ENCODE measurements at regions not wholly inside any gene's neighbourhood (a gene's known extent, or its start where the extent isn't known, plus 50 kb on each side); places are given as distances from the start of the nearest gene placed in this dataset.

DNA sequence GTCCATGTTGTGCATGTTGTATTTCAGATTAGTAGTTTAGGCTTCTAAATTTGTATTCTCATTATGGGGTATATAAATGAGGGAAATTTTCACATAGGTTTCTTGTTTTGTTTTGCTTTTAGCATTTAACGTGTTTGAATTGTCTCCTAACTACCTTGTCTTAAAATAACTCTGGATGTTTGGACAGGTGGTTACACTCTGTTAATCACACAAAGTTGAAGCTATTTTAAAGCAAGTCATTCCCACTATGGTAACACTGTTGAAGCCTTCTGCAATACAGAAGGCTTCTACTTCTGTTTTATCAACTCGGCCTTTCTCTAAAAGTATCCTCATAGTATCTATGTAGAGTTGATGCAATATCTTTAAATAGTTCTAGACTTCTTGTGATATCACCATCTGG lies 245.3 kb upstream of the HTR2A start:
- no peaks in the 10 kb centered on the region for H3K79me2 ChIP-seq (ENCODE audit: control insufficient read depth, insufficient read depth, low read length)
- no peaks in the 10 kb centered on the region for H3K9me3 ChIP-seq (ENCODE audit: control insufficient read depth, low read depth, low read length)
- no peak for FAIRE-seq
- no peak overlapping the region for H3K27ac ChIP-seq (ENCODE audit: control insufficient read depth, insufficient read depth, low read length)
- no peak for DNase-seq (ENCODE audit: low read depth, low spot score)
- no peaks in the 10 kb centered on the region for H4K20me1 ChIP-seq (ENCODE audit: control insufficient read depth, extremely low read depth, insufficient read depth, low read length)
- no peak overlapping the region for H3K9ac ChIP-seq (ENCODE audit: control insufficient read depth, extremely low read depth, insufficient read depth, low read length)
- no peaks in the 10 kb centered on the region for H3K9me1 ChIP-seq (ENCODE audit: control insufficient read depth, extremely low read depth, insufficient read depth, low read length)
- no peak for TF ChIP-seq EZH2 (IDR thresholded peaks at IDR 0.05; ENCODE audit: low read length)
- TF ChIP-seq, protein P1, sequence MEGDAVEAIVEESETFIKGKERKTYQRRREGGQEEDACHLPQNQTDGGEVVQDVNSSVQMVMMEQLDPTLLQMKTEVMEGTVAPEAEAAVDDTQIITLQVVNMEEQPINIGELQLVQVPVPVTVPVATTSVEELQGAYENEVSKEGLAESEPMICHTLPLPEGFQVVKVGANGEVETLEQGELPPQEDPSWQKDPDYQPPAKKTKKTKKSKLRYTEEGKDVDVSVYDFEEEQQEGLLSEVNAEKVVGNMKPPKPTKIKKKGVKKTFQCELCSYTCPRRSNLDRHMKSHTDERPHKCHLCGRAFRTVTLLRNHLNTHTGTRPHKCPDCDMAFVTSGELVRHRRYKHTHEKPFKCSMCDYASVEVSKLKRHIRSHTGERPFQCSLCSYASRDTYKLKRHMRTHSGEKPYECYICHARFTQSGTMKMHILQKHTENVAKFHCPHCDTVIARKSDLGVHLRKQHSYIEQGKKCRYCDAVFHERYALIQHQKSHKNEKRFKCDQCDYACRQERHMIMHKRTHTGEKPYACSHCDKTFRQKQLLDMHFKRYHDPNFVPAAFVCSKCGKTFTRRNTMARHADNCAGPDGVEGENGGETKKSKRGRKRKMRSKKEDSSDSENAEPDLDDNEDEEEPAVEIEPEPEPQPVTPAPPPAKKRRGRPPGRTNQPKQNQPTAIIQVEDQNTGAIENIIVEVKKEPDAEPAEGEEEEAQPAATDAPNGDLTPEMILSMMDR (optimal IDR thresholded peaks at IDR 0.05 in 1 of 3, IDR thresholded peaks at IDR 0.05 in 1 of 3, conservative IDR thresholded peaks at IDR 0.05 in 1 of 3; ENCODE audit: extremely low read depth in 1 of 3, insufficient read depth in 2 of 3, low read length in 3 of 3): no peak
- H3K4me2 ChIP-seq (ENCODE audit: control insufficient read depth, extremely low read depth, insufficient read depth, low read depth, low read length): no peak overlapping the region
- H3K4me3 ChIP-seq (ENCODE audit: control insufficient read depth in 2 of 3, extremely low read depth in 1 of 3, insufficient read depth in 2 of 3, low read depth in 1 of 3, low read length in 3 of 3): no peak overlapping the region
- H3K36me3 ChIP-seq (ENCODE audit: control insufficient read depth in 2 of 2, extremely low read depth in 1 of 2, insufficient read depth in 2 of 2, low read length in 2 of 2): no peaks in the 10 kb centered on the region
- no peaks in the 10 kb centered on the region for H3K27me3 ChIP-seq (ENCODE audit: control insufficient read depth, extremely low read depth, insufficient read depth, low read length)
- H3K4me1 ChIP-seq (ENCODE audit: control insufficient read depth, extremely low read depth, insufficient read depth, low read length): no peaks in the 10 kb centered on the region
- H2AFZ ChIP-seq (ENCODE audit: control insufficient read depth, low read length): no peak overlapping the region
- dilution Hi-C loops (cut with MboI; ENCODE audit: extremely low pct_ligation_motif_present, low sequenced_read_pairs): no loop called here

DNA sequence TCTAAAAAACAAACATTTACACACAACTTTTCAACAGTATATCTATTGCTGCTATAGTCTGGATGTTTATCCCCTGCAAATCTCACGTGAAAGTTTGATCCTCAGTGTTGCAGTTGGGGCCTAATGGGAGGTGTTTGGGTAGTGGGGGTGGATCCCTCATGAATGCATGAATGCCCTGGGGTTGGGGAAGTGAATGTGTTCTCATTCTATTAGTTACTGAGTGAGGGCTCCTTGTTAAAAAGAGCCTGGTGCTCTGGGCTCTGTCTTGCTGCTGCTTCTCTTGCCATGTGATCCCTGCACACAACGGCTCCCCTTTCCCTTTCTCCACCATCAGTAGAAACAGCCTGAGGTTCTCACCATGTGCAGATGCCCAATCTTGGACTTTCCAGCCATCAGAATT lies 242.7 kb upstream of the HTR2A start:
- no peaks in the 10 kb centered on the region for H3K9me3 ChIP-seq (ENCODE audit: control insufficient read depth, low read depth, low read length)
- no peak for FAIRE-seq
- dilution Hi-C loops (cut with MboI; ENCODE audit: extremely low pct_ligation_motif_present, low sequenced_read_pairs): no loop called here
- no peaks in the 10 kb centered on the region for H4K20me1 ChIP-seq (ENCODE audit: control insufficient read depth, extremely low read depth, insufficient read depth, low read length)
- H3K4me3 ChIP-seq (ENCODE audit: control insufficient read depth in 2 of 3, extremely low read depth in 1 of 3, insufficient read depth in 2 of 3, low read depth in 1 of 3, low read length in 3 of 3): no peak overlapping the region
- H3K27me3 ChIP-seq (ENCODE audit: control insufficient read depth, extremely low read depth, insufficient read depth, low read length): no peaks in the 10 kb centered on the region
- DNase-seq (ENCODE audit: low read depth, low spot score): no peak
- H3K27ac ChIP-seq (ENCODE audit: control insufficient read depth, insufficient read depth, low read length): no peak overlapping the region
- no peaks in the 10 kb centered on the region for H3K4me1 ChIP-seq (ENCODE audit: control insufficient read depth, extremely low read depth, insufficient read depth, low read length)
- H3K9ac ChIP-seq (ENCODE audit: control insufficient read depth, extremely low read depth, insufficient read depth, low read length): no peak overlapping the region
- H3K79me2 ChIP-seq (ENCODE audit: control insufficient read depth, insufficient read depth, low read length): no peaks in the 10 kb centered on the region
- no peak overlapping the region for H2AFZ ChIP-seq (ENCODE audit: control insufficient read depth, low read length)
- H3K36me3 ChIP-seq (ENCODE audit: control insufficient read depth in 2 of 2, extremely low read depth in 1 of 2, insufficient read depth in 2 of 2, low read length in 2 of 2): no peaks in the 10 kb centered on the region
- H3K9me1 ChIP-seq (ENCODE audit: control insufficient read depth, extremely low read depth, insufficient read depth, low read length): no peaks in the 10 kb centered on the region
- H3K4me2 ChIP-seq (ENCODE audit: control insufficient read depth, extremely low read depth, insufficient read depth, low read depth, low read length): no peak overlapping the region
- TF ChIP-seq, protein P1 (optimal IDR thresholded peaks at IDR 0.05 in 1 of 3, IDR thresholded peaks at IDR 0.05 in 1 of 3, conservative IDR thresholded peaks at IDR 0.05 in 1 of 3; ENCODE audit: extremely low read depth in 1 of 3, insufficient read depth in 2 of 3, low read length in 3 of 3): no peak
- no peak for TF ChIP-seq EZH2 (IDR thresholded peaks at IDR 0.05; ENCODE audit: low read length)
